ENCODE measurements at regions not wholly inside any gene's neighbourhood (a gene's known extent, or its start where the extent isn't known, plus 50 kb on each side); places are given as distances from the start of the nearest gene placed in this dataset.

- no peak for TF ChIP-seq CTCF (IDR thresholded peaks at IDR 0.05; ENCODE audit: control insufficient read depth, insufficient read depth, low read depth, low read length, missing control alignments)
Measured at GRCh38 chr6:137690034-137690433, 177.0 kb upstream of the TNFAIP3 start.

GRCh38 chr6:137690721-137691120, 176.3 kb upstream of the TNFAIP3 start:
- H3K4me3 ChIP-seq (ENCODE audit: control insufficient read depth, low read depth, low read length), result no peak overlapping the region
- no peak for TF ChIP-seq CTCF (IDR thresholded peaks at IDR 0.05; ENCODE audit: control insufficient read depth, insufficient read depth, low read depth, low read length, missing control alignments)
- no peak for DNase-seq (ENCODE audit: low read depth)

More at GRCh38 chr6:137690034-137690433, 177.0 kb upstream of the TNFAIP3 start:
- H3K4me3 ChIP-seq (ENCODE audit: control insufficient read depth, low read depth, low read length), result no peak overlapping the region
- DNase-seq (ENCODE audit: low read depth), result no peak

- H3K4me3 ChIP-seq (ENCODE audit: control insufficient read depth, low read depth, low read length), result no peak overlapping the region
- no peak for DNase-seq (ENCODE audit: low read depth)
- no peak for TF ChIP-seq CTCF (IDR thresholded peaks at IDR 0.05; ENCODE audit: control insufficient read depth, insufficient read depth, low read depth, low read length, missing control alignments)
Measured at GRCh38 chr6:137692308-137692707, 174.8 kb upstream of the TNFAIP3 start.

- DNase-seq (ENCODE audit: low read depth), result no peak
- H3K4me3 ChIP-seq (ENCODE audit: control insufficient read depth, low read depth, low read length), result no peak overlapping the region
- TF ChIP-seq CTCF (IDR thresholded peaks at IDR 0.05; ENCODE audit: control insufficient read depth, insufficient read depth, low read depth, low read length, missing control alignments), result no peak
Measured at GRCh38 chr6:137692806-137693205, 174.3 kb upstream of the TNFAIP3 start.

- DNase-seq (ENCODE audit: low read depth), result no peak
- H3K4me3 ChIP-seq (ENCODE audit: control insufficient read depth, low read depth, low read length), result no peak overlapping the region
- TF ChIP-seq CTCF (IDR thresholded peaks at IDR 0.05; ENCODE audit: control insufficient read depth, insufficient read depth, low read depth, low read length, missing control alignments), result no peak
Measured at GRCh38 chr6:137693711-137694110, 173.3 kb upstream of the TNFAIP3 start.

GRCh38 chr6:137696765-137697164, 170.3 kb upstream of the TNFAIP3 start:
- TF ChIP-seq CTCF (IDR thresholded peaks at IDR 0.05; ENCODE audit: control insufficient read depth, insufficient read depth, low read depth, low read length, missing control alignments), result no peak
- no peak overlapping the region for H3K4me3 ChIP-seq (ENCODE audit: control insufficient read depth, low read depth, low read length)
- DNase-seq (ENCODE audit: low read depth), result no peak
